ENCODE measurements at regions not wholly inside any gene's neighbourhood (a gene's known extent, or its start where the extent isn't known, plus 50 kb on each side); places are given as distances from the start of the nearest gene placed in this dataset.

GRCh38 chr13:33582121-33582520 lies 235.8 kb upstream of the RFC3 start:
- H3K4me3 ChIP-seq (ENCODE audit: control insufficient read depth, low read depth, low read length), result no peak overlapping the region
- peak; percentile 79 for DNase-seq (ENCODE audit: low read depth)
- TF ChIP-seq, protein P1, sequence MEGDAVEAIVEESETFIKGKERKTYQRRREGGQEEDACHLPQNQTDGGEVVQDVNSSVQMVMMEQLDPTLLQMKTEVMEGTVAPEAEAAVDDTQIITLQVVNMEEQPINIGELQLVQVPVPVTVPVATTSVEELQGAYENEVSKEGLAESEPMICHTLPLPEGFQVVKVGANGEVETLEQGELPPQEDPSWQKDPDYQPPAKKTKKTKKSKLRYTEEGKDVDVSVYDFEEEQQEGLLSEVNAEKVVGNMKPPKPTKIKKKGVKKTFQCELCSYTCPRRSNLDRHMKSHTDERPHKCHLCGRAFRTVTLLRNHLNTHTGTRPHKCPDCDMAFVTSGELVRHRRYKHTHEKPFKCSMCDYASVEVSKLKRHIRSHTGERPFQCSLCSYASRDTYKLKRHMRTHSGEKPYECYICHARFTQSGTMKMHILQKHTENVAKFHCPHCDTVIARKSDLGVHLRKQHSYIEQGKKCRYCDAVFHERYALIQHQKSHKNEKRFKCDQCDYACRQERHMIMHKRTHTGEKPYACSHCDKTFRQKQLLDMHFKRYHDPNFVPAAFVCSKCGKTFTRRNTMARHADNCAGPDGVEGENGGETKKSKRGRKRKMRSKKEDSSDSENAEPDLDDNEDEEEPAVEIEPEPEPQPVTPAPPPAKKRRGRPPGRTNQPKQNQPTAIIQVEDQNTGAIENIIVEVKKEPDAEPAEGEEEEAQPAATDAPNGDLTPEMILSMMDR (conservative IDR thresholded peaks at IDR 0.05; ENCODE audit: control insufficient read depth, insufficient read depth, low read depth, low read length), result no peak

- no peak for DNase-seq (ENCODE audit: low read depth)
- H3K4me3 ChIP-seq (ENCODE audit: control insufficient read depth, low read depth, low read length), result no peak overlapping the region
- TF ChIP-seq, protein P1 (conservative IDR thresholded peaks at IDR 0.05; ENCODE audit: control insufficient read depth, insufficient read depth, low read depth, low read length), result no peak
Observed at GRCh38 chr13:33583398-33583797, 234.6 kb upstream of the RFC3 start.

DNA sequence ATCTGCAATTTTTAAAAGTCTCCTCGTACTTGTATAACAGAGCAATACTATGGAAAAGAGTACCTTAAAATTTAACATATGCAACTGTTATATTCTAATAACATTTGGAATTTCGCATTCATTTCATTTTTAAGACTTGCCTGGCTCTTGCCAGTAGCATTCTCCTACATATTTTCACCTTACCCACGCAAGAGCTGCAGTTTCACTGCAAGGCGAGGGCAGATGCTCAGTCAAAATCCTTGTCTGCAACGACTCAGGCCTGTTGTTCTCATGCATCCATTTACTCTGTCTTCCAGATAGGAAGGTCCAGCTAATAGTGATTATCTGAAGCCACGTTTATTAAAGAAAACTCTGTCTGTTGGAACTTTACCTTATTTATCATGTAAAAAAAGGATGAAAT lies 227.0 kb upstream of the RFC3 start:
- DNase-seq (ENCODE audit: low read depth), result no peak
- TF ChIP-seq, protein P1 (conservative IDR thresholded peaks at IDR 0.05; ENCODE audit: control insufficient read depth, insufficient read depth, low read depth, low read length), result no peak
- H3K4me3 ChIP-seq (ENCODE audit: control insufficient read depth, low read depth, low read length), result no peak overlapping the region

DNA sequence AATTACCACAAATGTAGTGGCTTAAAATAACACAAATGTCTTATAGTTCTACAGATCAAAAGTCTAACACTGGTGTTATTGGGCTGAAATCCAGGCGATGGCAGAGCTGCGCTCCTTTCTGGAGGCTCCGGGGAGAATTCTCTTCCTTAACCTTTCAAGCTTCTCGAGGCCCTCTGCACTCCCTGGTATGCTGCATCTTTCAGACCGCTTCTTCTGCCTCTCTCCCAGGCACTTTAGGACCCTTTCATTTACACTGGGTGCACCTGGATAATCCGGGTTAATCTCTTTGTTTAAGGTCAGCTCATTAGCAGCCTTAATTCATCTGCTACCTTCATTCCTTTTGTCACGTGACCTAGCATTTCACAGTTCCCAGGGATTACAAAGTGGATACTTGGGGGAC lies 211.3 kb upstream of the RFC3 start:
- no peak overlapping the region for H3K4me3 ChIP-seq (ENCODE audit: control insufficient read depth, low read depth, low read length)
- no peak for DNase-seq (ENCODE audit: low read depth)
- TF ChIP-seq, protein P1 (conservative IDR thresholded peaks at IDR 0.05; ENCODE audit: control insufficient read depth, insufficient read depth, low read depth, low read length), result no peak

DNA sequence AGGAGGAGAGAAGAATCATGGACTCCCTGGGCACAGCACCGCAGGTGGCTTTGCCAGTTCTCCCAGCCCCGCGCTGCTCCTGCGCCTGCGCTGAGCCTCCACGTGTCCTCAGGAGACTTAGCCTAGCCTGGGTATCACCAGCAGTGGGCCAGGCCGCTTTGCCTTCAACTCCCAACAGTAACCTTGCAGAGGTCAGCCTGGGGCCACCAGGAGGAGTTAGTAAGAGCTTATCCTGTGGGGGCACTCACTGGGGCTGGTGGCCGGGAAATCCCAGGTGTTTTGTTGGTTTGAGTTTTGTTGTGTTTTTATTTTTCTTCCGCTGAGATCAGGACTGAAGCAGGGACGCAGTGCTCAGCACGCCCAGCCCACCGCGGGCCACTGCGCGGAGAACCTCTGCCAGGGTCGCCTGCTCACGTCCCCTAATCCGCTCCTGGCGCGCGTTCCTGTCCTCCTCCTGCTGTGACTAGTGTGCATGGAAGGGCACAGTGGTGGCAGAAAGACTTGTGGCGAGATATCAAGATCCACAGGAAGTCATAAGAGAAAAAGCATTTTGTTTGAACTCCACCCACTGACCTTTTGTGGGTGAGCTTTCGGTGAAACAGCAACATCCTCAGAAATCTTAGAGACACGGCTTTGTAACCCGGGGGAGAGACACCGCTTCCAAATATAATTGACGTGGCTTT lies 207.4 kb upstream of the RFC3 start:
- DNase-seq (ENCODE audit: low read depth), result no peak
- TF ChIP-seq, protein P1 (conservative IDR thresholded peaks at IDR 0.05; ENCODE audit: control insufficient read depth, insufficient read depth, low read depth, low read length), result no peak
- H3K4me3 ChIP-seq (ENCODE audit: control insufficient read depth, low read depth, low read length), result no peak overlapping the region

DNA sequence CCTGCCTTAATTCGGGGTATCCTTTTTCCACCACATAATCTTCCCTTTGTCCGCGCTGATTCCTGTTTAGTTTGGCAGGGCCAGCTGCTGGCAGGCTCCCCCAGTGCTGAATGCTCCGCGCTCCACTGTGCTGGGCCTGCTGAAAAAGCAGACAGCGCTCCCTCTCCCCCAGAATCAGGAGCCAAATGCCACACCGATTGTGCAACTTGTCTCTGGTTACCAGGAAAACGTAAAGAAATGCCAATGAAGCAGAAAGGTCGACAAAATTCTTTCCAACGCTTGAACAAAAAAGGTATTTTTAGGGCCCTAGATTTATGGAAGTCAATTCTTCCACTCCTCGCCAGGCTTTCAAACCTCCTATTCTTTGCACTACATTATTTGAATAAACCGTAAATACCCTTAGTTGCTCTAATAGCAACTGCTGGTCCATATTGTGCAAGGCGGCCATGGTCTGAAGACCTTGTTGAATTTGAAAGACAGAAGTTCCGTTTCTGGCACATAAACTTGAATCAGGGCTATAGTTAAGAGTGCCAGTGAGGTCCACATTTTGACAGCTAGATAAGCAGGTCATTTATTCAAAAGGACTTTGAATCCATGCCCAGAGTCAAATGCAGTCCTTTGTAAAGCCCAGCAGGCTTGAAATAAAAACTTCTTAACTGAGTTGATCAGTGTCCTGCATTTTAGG lies 206.7 kb upstream of the RFC3 start:
- TF ChIP-seq, protein P1 (conservative IDR thresholded peaks at IDR 0.05; ENCODE audit: control insufficient read depth, insufficient read depth, low read depth, low read length), result no peak
- no peak overlapping the region for H3K4me3 ChIP-seq (ENCODE audit: control insufficient read depth, low read depth, low read length)
- peak; percentile 10 for DNase-seq (ENCODE audit: low read depth)
